CD4-positive, CD25-positive, alpha-beta regulatory T cell (primary cell): ENCODE measurements at regions not wholly inside any gene's neighbourhood (a gene's known extent, or its start where the extent isn't known, plus 50 kb on each side); places are given as distances from the start of the nearest gene placed in this dataset.

ENCODE experiments used
- ATAC-seq, 2 donors: fragments of 150-1000 bp; cut with Tn5 transposase; one replicate each; pipeline ENCODE4 v1.10.0; 2021; ENCODE audit warnings: low read depth in 2 of 2, moderate number of reproducible peaks in 2 of 2, moderate library complexity in 1 of 2
- DNase-seq, 3 donors: peaks; one replicate each; pipeline versions ENCODE4 v3.0.0 to v3.0.0-alpha.2; 2012 to 2022; ENCODE audit warnings: mixed read lengths in 1 of 3
- H3K27ac ChIP-seq: one replicate; pipeline ENCODE4 v1.7.0; 2013; ENCODE audit warnings: mild to moderate bottlenecking, low read length; ENCODE audit not compliant: insufficient read depth, poor library complexity, severe bottlenecking
- H3K27me3 ChIP-seq: one replicate; pipeline ENCODE4 v1.7.0; 2013; ENCODE audit warnings: low read length; ENCODE audit not compliant: control insufficient read depth, insufficient read depth
- H3K36me3 ChIP-seq: one replicate; pipeline ENCODE4 v1.7.0; 2013; ENCODE audit warnings: mild to moderate bottlenecking, low read length, moderate library complexity; ENCODE audit not compliant: control insufficient read depth, insufficient read depth
- H3K4me1 ChIP-seq: 2 replicates; pipeline ENCODE4 v1.7.0; 2013; ENCODE audit warnings: mild to moderate bottlenecking, low read length; ENCODE audit not compliant: insufficient read depth, control insufficient read depth, poor library complexity, severe bottlenecking
- H3K4me3 ChIP-seq: one replicate; pipeline ENCODE4 v1.7.0; 2013; ENCODE audit warnings: low read depth, mild to moderate bottlenecking, low read length, moderate library complexity
- H3K9me3 ChIP-seq, 2 experiments: 1 replicate in 1 of 2; 2 replicates in 1 of 2; pipeline ENCODE4 v1.7.0; 2013; ENCODE audit warnings: low read length in 2 of 2, mild to moderate bottlenecking in 1 of 2, moderate library complexity in 1 of 2; ENCODE audit not compliant: control insufficient read depth in 2 of 2
- H3K27ac Mint-ChIP-seq, 3 donors: one replicate each; pipeline ENCODE4 v1.8.0; 2020 to 2022; ENCODE audit warnings: mild to moderate bottlenecking in 3 of 3, mixed read lengths in 3 of 3, moderate library complexity in 2 of 3
- H3K27me3 Mint-ChIP-seq: one replicate; pipeline ENCODE4 v1.8.0; 2022; ENCODE audit warnings: mild to moderate bottlenecking, mixed read lengths
- H3K36me3 Mint-ChIP-seq: one replicate; pipeline ENCODE4 v1.8.0; 2020; ENCODE audit warnings: mixed read lengths
- H3K4me1 Mint-ChIP-seq, 4 donors: one replicate each; pipeline ENCODE4 v1.8.0; 2020 to 2022; ENCODE audit warnings: mixed read lengths in 4 of 4, mild to moderate bottlenecking in 1 of 4
- H3K4me3 Mint-ChIP-seq, 4 donors: one replicate each; pipeline ENCODE4 v1.8.0; 2020 to 2022; ENCODE audit warnings: mild to moderate bottlenecking in 4 of 4, mixed read lengths in 4 of 4, moderate library complexity in 3 of 4
- H3K9me3 Mint-ChIP-seq, 7 donors: one replicate each; pipeline ENCODE4 v1.8.0; 2020 to 2022; ENCODE audit warnings: mixed read lengths in 7 of 7, mild to moderate bottlenecking in 3 of 7, moderate library complexity in 2 of 7

DNA sequence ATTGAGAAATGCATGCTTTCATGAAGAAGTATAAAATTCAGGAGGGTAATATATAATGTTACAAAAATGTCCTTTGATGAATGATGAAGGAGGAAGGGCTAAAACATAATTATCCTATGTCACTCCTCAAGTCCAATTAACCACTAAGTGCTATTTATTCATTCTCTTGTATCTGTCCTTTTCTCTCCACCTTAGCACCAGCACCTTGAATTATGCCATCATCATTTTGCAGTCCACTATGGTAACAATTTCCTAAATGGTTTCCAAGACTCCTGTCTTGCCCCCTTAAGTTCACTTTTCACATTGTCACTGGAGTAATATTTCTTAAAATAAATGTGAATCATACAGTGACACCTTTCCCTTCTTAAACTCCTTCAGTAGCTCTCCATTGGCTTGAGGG, 756.3 kb downstream of the STPG2 start:
- Histone ChIP-seq H3K4me1 (no peaks in the 10 kb centered on the region), H3K4me3 (no peak overlapping the region), H3K27ac (no peak overlapping the region), H3K36me3 (no peaks in the 10 kb centered on the region), H3K27me3 (no peaks in the 10 kb centered on the region), H3K9me3 (peaks cover 0 to 1% of the 10 kb centered on the region in 2 experiments)
- no peaks in the 10 kb centered on the region for H3K27me3 Mint-ChIP-seq
- no peaks in the 10 kb centered on the region for H3K4me1 Mint-ChIP-seq
- DNase-seq (no peak), ATAC-seq (no peak)
- no peaks in the 10 kb centered on the region for H3K36me3 Mint-ChIP-seq
- no peak overlapping the region for H3K4me3 Mint-ChIP-seq
- no peak overlapping the region for H3K27ac Mint-ChIP-seq
- peaks cover 0 to 13% (median 3%) of the 10 kb centered on the region in 7 donors for H3K9me3 Mint-ChIP-seq

DNA sequence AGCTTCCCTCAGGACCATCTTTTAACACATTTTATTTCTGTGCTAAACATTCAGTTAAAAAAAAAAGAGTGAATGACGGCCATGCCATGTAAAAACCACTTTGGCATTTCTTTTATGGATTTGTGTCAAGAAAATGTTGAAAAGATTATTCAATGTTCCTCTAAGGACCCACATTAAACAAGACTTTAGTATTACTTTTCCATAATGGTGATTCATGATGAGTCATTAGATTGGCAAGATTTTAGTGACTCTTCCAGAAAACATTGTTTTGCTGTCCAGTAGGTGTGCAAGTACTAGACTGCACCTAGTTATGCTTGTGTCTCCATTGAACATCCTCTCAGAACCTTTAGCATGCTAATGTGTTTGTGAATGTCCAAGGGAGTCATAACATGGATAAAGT, 748.6 kb downstream of the STPG2 start:
- no peaks in the 10 kb centered on the region for H3K27me3 ChIP-seq
- Mint-ChIP-seq H3K36me3 (no peaks in the 10 kb centered on the region), H3K9me3 (peaks cover 0 to 25% (median 7%) of the 10 kb centered on the region in 7 donors), H3K27ac (no peak overlapping the region), H3K4me3 (no peak overlapping the region), H3K4me1 (no peaks in the 10 kb centered on the region), H3K27me3 (no peaks in the 10 kb centered on the region)
- H3K4me1 ChIP-seq, result no peaks in the 10 kb centered on the region
- no peaks in the 10 kb centered on the region for H3K36me3 ChIP-seq
- H3K4me3 ChIP-seq, result no peak overlapping the region
- peaks cover 0 to 1% of the 10 kb centered on the region in 2 experiments for H3K9me3 ChIP-seq
- no peak for ATAC-seq
- no peak for DNase-seq
- no peak overlapping the region for H3K27ac ChIP-seq

DNA sequence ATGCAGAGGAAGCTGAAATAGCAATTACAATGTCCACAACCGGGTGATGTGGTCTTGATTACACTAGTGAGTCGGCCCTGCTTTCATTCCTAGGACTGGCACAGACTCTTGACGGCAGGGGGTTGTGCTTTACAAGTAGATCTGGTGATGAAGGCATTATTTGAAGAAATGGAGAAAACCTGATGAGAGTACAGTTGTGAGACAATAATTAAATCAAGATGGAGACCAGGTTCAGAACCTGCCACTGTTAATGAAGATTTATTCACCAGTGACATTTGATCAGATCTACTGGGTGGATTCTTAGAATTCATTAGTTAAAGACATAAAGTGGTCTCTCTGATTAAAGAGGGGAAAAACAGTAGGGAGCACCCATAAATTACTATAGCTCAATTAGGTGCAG, 747.2 kb downstream of the STPG2 start:
- Mint-ChIP-seq H3K27ac (no peak overlapping the region), H3K4me3 (no peak overlapping the region), H3K36me3 (no peaks in the 10 kb centered on the region), H3K4me1 (no peaks in the 10 kb centered on the region), H3K9me3 (peaks cover 0 to 34% (median 9%) of the 10 kb centered on the region in 7 donors), H3K27me3 (no peaks in the 10 kb centered on the region)
- Histone ChIP-seq H3K27me3 (no peaks in the 10 kb centered on the region), H3K36me3 (no peaks in the 10 kb centered on the region), H3K4me1 (no peaks in the 10 kb centered on the region), H3K4me3 (no peak overlapping the region), H3K27ac (no peak overlapping the region), H3K9me3 (no peaks in the 10 kb centered on the region)
- no peak for DNase-seq
- no peak for ATAC-seq

DNA sequence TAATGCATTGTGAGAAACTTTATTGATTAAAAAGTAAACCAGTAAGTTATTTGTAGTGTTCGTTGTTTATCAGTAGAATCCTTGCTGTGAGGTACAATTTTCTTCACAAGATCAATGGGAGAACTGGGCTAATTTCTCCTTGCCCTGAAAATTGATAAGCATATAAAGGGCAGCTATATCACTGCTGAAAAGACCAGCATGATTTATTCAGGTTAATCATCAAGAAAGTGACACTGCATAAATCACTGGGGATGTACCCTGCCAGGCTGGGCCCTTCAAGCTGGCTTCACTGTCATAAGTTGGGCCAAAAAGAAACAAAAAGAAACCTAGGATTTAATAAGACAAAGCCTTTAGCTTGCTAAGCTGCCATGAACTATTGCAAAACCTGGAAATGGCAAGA, 746.7 kb downstream of the STPG2 start:
- Mint-ChIP-seq H3K4me3 (no peak overlapping the region), H3K4me1 (no peaks in the 10 kb centered on the region), H3K27me3 (no peaks in the 10 kb centered on the region), H3K27ac (no peak overlapping the region), H3K36me3 (no peaks in the 10 kb centered on the region), H3K9me3 (peaks cover 0 to 34% (median 9%) of the 10 kb centered on the region in 7 donors)
- Histone ChIP-seq H3K27ac (no peak overlapping the region), H3K9me3 (no peaks in the 10 kb centered on the region), H3K36me3 (no peaks in the 10 kb centered on the region), H3K4me1 (no peaks in the 10 kb centered on the region), H3K27me3 (no peaks in the 10 kb centered on the region), H3K4me3 (no peak overlapping the region)
- ATAC-seq (no peak), DNase-seq (no peak)

DNA sequence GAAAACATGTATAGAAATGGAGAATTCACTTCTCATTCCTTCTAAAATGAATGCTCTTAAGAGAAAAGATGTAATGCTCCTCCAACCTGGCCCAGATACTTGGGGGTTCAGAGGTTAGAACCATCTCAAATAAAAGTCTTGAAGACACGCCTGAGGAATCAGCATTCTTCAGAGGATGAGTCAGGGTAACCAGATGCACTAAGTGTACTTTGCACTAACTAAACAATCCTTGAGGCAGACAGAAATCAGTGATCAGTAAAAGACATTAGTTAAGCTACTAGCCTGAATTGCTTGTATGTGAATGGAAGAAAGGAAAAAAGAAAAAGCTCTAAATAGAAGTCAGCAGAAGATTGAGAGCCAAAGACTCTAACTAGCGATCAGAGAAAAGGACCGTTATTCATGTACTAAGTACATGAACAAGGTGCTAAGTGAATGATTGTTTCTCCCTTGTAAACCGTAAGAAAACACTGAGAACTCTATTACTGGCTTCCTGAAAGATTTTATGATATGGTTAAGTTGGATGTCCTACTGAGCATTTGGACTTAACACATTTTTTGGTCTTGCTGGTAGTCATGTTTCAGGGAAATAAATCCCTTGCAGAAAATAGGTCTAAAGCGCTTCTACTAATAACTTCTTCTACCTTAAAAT, 738.3 kb downstream of the STPG2 start:
- no peak overlapping the region for H3K4me3 ChIP-seq
- Mint-ChIP-seq H3K27ac (no peak overlapping the region), H3K27me3 (no peaks in the 10 kb centered on the region), H3K4me3 (no peak overlapping the region), H3K9me3 (peaks cover 1 to 27% (median 13%) of the 10 kb centered on the region in 7 donors), H3K4me1 (no peaks in the 10 kb centered on the region), H3K36me3 (no peaks in the 10 kb centered on the region)
- H3K27ac ChIP-seq, result no peak overlapping the region
- no peaks in the 10 kb centered on the region for H3K36me3 ChIP-seq
- H3K9me3 ChIP-seq, result no peaks in the 10 kb centered on the region
- no peak for DNase-seq
- H3K4me1 ChIP-seq, result no peaks in the 10 kb centered on the region
- no peak for ATAC-seq
- no peaks in the 10 kb centered on the region for H3K27me3 ChIP-seq

DNA sequence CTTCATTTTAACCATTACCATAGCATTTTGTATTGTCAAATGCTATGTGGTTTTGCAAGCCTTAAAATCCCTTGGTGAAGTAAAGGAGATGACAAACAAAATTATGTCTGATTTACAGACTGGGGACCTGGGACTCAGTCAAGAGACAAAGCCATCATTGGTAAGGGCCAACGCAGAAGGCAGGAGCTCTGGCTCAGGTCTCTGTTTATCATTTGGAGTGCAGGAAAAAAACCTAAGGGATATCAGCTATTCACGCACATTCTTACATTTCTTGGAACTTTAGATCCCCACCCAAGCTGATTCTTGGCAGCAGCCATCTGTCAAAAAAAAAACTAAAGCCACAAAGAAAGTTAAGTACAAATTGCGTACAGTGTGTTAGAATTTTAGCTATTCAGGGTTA, 731.9 kb downstream of the STPG2 start:
- no peak for DNase-seq
- H3K9me3 ChIP-seq, result no peaks in the 10 kb centered on the region
- Mint-ChIP-seq H3K9me3 (peaks cover 0 to 21% (median 6%) of the 10 kb centered on the region in 7 donors), H3K27me3 (no peaks in the 10 kb centered on the region), H3K4me1 (no peaks in the 10 kb centered on the region), H3K4me3 (no peak overlapping the region), H3K27ac (no peak overlapping the region), H3K36me3 (no peaks in the 10 kb centered on the region)
- no peaks in the 10 kb centered on the region for H3K4me1 ChIP-seq
- no peak overlapping the region for H3K4me3 ChIP-seq
- H3K27me3 ChIP-seq, result no peaks in the 10 kb centered on the region
- ATAC-seq, result no peak
- no peaks in the 10 kb centered on the region for H3K36me3 ChIP-seq
- no peak overlapping the region for H3K27ac ChIP-seq

DNA sequence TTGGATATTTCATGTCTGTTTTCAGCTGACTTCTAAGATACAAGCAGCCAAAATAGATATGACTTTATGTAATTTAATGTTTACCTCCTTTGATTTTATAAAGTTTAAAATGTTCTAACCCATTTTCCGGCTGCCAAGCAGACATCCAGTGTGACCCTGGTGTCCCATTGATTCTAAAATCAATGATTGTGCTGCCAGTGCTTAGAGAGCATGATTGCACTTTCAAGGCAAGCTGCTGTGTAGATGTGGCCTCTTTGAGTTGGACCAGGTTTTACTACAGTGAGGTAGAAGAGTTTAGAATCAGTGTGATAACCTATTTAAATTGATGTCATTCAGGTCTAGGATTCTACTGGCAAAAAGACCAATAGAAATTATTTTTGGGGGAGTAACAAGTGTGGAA, 730.9 kb downstream of the STPG2 start:
- H3K27ac Mint-ChIP-seq, result no peak overlapping the region
- no peak for ATAC-seq
- no peaks in the 10 kb centered on the region for H3K4me1 Mint-ChIP-seq
- no peak overlapping the region for H3K4me3 Mint-ChIP-seq
- no peaks in the 10 kb centered on the region for H3K36me3 Mint-ChIP-seq
- Histone ChIP-seq H3K4me1 (no peaks in the 10 kb centered on the region), H3K27me3 (no peaks in the 10 kb centered on the region), H3K4me3 (no peak overlapping the region), H3K9me3 (no peaks in the 10 kb centered on the region), H3K27ac (no peak overlapping the region), H3K36me3 (no peaks in the 10 kb centered on the region)
- DNase-seq, result no peak
- H3K27me3 Mint-ChIP-seq, result no peaks in the 10 kb centered on the region
- peaks cover 0 to 20% (median 6%) of the 10 kb centered on the region in 7 donors for H3K9me3 Mint-ChIP-seq

DNA sequence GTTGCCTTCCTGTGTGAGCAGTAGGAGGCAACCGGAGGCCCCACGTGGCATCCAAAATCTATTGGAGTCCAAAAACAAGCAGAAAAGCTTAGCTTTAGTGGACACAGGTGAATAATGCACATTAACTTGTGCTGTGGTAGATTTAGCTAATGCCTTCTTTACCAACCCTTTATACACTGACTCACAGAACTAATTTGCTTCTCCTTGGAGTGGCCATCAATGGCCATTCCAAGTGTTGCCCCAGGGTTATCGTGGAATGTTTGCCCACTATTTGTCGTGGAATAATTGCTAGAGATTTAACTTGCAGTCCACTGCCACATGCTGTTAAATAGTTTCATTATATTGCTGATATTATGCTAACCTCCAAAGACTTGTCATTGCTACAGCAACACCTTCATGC, 729.1 kb downstream of the STPG2 start:
- Histone ChIP-seq H3K27me3 (no peaks in the 10 kb centered on the region), H3K4me3 (no peak overlapping the region)
- H3K4me3 Mint-ChIP-seq, result peak overlapping the region in 1 of 4 donors; percentile 61

More for the DNA sequence above, 729.1 kb downstream of the STPG2 start:
- Histone ChIP-seq H3K36me3 (no peaks in the 10 kb centered on the region), H3K27ac (no peak overlapping the region), H3K4me1 (no peaks in the 10 kb centered on the region), H3K9me3 (no peaks in the 10 kb centered on the region)
- Mint-ChIP-seq H3K4me1 (no peaks in the 10 kb centered on the region), H3K27ac (no peak overlapping the region), H3K9me3 (peaks cover 4 to 27% (median 8%) of the 10 kb centered on the region in 7 donors), H3K36me3 (no peaks in the 10 kb centered on the region), H3K27me3 (no peaks in the 10 kb centered on the region)
- DNase-seq (no peak), ATAC-seq (no peak)
